WTC11 (cell line): ENCODE measurements at regions not wholly inside any gene's neighbourhood (a gene's known extent, or its start where the extent isn't known, plus 50 kb on each side); places are given as distances from the start of the nearest gene placed in this dataset.

Source experiments
- ATF6 ChIP-seq: sonication (generic); formaldehyde crosslinking; IDR thresholded peaks from 2 replicates; pipeline ENCODE4 v1.8.1; 2023; ENCODE audit warnings: mild to moderate bottlenecking, missing genetic modification reagents
- CTCF ChIP-seq: fragments of 200-600 bp; IDR thresholded peaks from 2 replicates; pipeline ENCODE4 v1.8.0; 2022; ENCODE audit warnings: antibody characterized with exemption
- JUN ChIP-seq: sonication (generic); formaldehyde crosslinking; IDR thresholded peaks from 2 replicates; pipeline ENCODE4 v1.8.0; 2023; ENCODE audit warnings: mild to moderate bottlenecking, missing genetic modification reagents
- NR2C2 ChIP-seq: sonication (generic); formaldehyde crosslinking; IDR thresholded peaks from 2 replicates; pipeline ENCODE4 v1.8.0; 2022; ENCODE audit warnings: mild to moderate bottlenecking, missing genetic modification reagents
- NR3C1 ChIP-seq: sonication (generic); formaldehyde crosslinking; conservative IDR thresholded peaks from 2 replicates; pipeline ENCODE4 v1.8.1; 2023; ENCODE audit warnings: low read depth, mild to moderate bottlenecking, missing genetic modification reagents
- ZNF232 ChIP-seq: sonication (generic); formaldehyde crosslinking; IDR thresholded peaks from 2 replicates; pipeline ENCODE4 v1.8.0; 2022; ENCODE audit warnings: mild to moderate bottlenecking, missing genetic modification reagents

GRCh38 chr3:71990545-71990944 lies 205.6 kb upstream of the PROK2 start:
- no peak for TF ChIP-seq CTCF
- TF ChIP-seq ZNF232 (CRISPR knock-in tag), result no peak
- TF ChIP-seq NR2C2 (CRISPR knock-in tag), result no peak
- TF ChIP-seq JUN (CRISPR knock-in tag), result no peak
- TF ChIP-seq NR3C1 (CRISPR knock-in tag), result no peak
- no peak for TF ChIP-seq ATF6 (CRISPR knock-in tag)
